Skeletal muscle tissue (tissue), 3 donors: ENCODE measurements at regions not wholly inside any gene's neighbourhood (a gene's known extent, or its start where the extent isn't known, plus 50 kb on each side); places are given as distances from the start of the nearest gene placed in this dataset.
A peak's percentile ranks its signal among the peaks of the same experiment; 100 is the strongest.
"Not testable (repeated sequence)": the region's sequence is repeated elsewhere in the genome, so short reads cannot be mapped to it uniquely, and the experiment has no call there.

Experiments
- H3K27ac ChIP-seq: one replicate; pipeline ENCODE4 v1.7.0; 2013; ENCODE audit warnings: mild to moderate bottlenecking, low read depth, low read length, inconsistent platforms
- H3K27me3 ChIP-seq, 3 donors: one replicate each; pipeline ENCODE4 v1.7.0; 2013; ENCODE audit warnings: low read length in 3 of 3; ENCODE audit not compliant: control insufficient read depth in 3 of 3, insufficient read depth in 3 of 3
- H3K36me3 ChIP-seq, 3 donors: one replicate each; pipeline ENCODE4 v1.7.0; 2013; ENCODE audit warnings: low read length in 3 of 3; ENCODE audit not compliant: control insufficient read depth in 3 of 3, insufficient read depth in 3 of 3
- H3K4me1 ChIP-seq, 3 donors: one replicate each; pipeline ENCODE4 v1.7.0; 2013; ENCODE audit warnings: low read length in 3 of 3, mild to moderate bottlenecking in 3 of 3; ENCODE audit not compliant: control insufficient read depth in 3 of 3, insufficient read depth in 3 of 3
- H3K4me3 ChIP-seq, 3 donors: one replicate each; pipeline ENCODE4 v1.7.0; 2013; ENCODE audit warnings: low read length in 3 of 3
- H3K9ac ChIP-seq, 3 donors: one replicate each; pipeline ENCODE4 v1.7.0; 2013; ENCODE audit warnings: low read length in 3 of 3, mild to moderate bottlenecking in 3 of 3, moderate library complexity in 2 of 3, low read depth in 1 of 3
- H3K9me3 ChIP-seq, 3 donors: one replicate each; pipeline ENCODE4 v1.7.0; 2013; ENCODE audit warnings: low read length in 3 of 3; ENCODE audit not compliant: control insufficient read depth in 3 of 3
- donor health status: Osteomylitis.

DNA sequence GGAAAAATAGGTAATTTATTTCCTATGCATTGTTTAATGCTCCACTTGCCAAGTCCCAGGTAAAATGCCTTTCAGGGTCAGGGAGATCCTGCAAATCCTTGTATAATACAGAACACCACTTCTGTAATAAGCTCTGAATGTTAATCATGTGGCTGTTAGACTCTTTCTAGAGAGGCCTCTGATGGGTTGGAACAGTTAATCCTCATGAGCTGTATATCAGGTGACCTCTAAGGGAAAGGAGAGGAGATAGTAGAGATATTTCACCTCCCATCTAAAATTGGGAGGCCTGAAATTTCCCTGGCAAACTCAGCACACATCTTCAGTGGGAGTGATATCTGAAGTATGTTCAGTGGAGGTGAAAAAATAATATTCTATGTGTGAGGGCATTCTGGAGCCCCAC is 210.6 kb upstream of the WDFY3 start:
- no peaks in the 10 kb centered on the region for H3K9me3 ChIP-seq
- H3K27ac ChIP-seq = no peak overlapping the region
- H3K4me3 ChIP-seq = no peak overlapping the region
- H3K36me3 ChIP-seq = no peaks in the 10 kb centered on the region
- no peaks in the 10 kb centered on the region for H3K27me3 ChIP-seq
- H3K4me1 ChIP-seq = no peaks in the 10 kb centered on the region
- H3K9ac ChIP-seq = no peak overlapping the region

DNA sequence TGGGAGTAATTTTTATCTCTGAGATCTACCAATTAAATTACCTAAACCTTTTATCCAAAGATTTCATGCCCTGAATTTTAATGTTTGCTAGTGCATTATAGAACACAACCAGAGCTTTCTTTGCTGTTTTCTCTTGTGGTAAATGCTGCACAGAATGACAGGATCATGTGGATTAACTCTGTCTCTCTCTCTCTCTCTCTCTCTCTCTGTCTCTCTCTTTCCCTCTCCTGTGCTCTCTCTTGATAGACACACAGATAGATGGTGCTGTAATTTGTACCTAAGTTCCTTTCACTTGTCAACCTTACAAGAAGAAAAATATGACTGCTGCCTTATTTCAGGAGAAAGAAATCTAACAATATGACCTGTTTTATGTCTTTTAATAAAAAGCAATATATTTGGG is 211.2 kb upstream of the WDFY3 start:
- Histone ChIP-seq H3K9me3 (no peaks in the 10 kb centered on the region), H3K36me3 (no peaks in the 10 kb centered on the region), H3K27ac (no peak overlapping the region), H3K4me3 (no peak overlapping the region), H3K4me1 (no peaks in the 10 kb centered on the region), H3K27me3 (no peaks in the 10 kb centered on the region), H3K9ac (no peak overlapping the region)

- Histone ChIP-seq H3K9ac (no peak overlapping the region), H3K4me3 (no peak overlapping the region), H3K36me3 (no peaks in the 10 kb centered on the region), H3K27ac (no peak overlapping the region), H3K27me3 (no peaks in the 10 kb centered on the region), H3K4me1 (no peaks in the 10 kb centered on the region), H3K9me3 (no peaks in the 10 kb centered on the region)
These were observed 214.0 kb upstream of the WDFY3 start for GRCh38 chr4:85180533-85180932.

DNA sequence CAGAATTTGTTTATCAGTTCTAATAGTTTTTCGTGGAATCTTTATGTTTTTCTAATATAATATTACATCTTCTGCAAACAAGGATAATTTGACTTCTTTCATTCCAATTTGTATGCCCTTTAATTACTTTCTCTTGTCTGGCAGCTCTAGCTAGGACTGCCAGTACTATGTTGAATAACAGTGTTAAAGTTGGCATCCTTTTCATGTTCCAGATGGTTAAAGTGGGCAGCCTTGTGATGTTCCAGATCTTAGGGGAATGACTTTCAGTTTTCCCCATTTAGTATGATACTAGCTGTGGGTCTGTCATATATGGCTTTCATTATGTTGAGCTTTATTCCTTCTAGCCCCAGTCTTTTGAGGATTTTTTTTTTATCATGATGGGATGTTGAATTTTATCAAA is 220.6 kb upstream of the WDFY3 start:
- H3K9ac ChIP-seq = no peak overlapping the region
- no peak overlapping the region for H3K4me3 ChIP-seq
- no peaks in the 10 kb centered on the region for H3K9me3 ChIP-seq
- H3K36me3 ChIP-seq = no peaks in the 10 kb centered on the region
- no peaks in the 10 kb centered on the region for H3K27me3 ChIP-seq
- H3K27ac ChIP-seq = no peak overlapping the region
- no peaks in the 10 kb centered on the region for H3K4me1 ChIP-seq

GRCh38 chr4:85196015-85196414 is 229.5 kb upstream of the WDFY3 start:
- not testable (repeated sequence) for H3K9ac ChIP-seq, H3K27ac ChIP-seq, H3K9me3 ChIP-seq

DNA sequence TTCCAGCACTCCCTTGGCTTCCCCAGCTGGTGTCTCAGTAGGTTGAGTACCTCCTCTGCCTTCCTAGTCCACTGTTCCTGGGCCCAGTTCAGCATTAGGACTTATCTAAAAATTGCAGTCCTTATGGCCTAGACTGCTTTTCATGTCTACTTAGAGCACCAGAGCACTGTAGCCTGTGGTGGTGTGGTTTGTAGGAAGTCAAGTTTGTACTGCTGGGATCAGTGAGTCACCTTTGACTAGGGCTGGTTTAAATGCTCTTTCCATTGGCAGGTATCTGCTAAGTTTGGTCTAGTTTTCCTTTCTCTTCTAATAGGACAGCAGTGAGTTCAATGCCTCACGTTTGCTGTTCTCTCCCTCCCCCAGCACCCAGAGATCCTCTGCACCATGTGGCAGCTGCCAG is 233.6 kb upstream of the WDFY3 start:
- Histone ChIP-seq H3K36me3 (no peaks in the 10 kb centered on the region), H3K9ac (no peak overlapping the region), H3K4me1 (no peaks in the 10 kb centered on the region), H3K4me3 (no peak overlapping the region), H3K27ac (no peak overlapping the region), H3K9me3 (peaks cover 0 to 4% (median 0%) of the 10 kb centered on the region in 3 donors), H3K27me3 (no peaks in the 10 kb centered on the region)

More at GRCh38 chr4:85196015-85196414, 229.5 kb upstream of the WDFY3 start:
- peak overlapping the region in 1 of 3 donors; percentile 14 for H3K4me3 ChIP-seq
- not testable (repeated sequence) for H3K36me3 ChIP-seq, H3K27me3 ChIP-seq, H3K4me1 ChIP-seq

DNA sequence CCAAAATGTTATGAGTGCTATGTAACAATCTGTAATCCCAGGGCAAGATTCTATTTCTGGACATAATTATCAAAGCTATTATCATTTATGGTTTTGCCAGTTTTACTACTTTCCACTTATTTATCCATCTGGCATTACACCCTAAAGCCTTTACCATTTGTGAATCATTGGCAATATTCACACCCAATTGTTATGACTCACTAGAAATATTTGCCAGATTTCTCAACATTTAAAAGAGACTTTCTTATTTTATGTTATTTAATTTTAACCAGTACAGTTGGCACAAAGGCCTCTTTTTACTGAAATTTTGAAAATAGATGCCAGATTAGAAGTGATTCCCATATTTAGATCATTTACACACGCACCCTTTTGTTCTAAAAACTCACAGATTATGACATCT is 242.7 kb upstream of the WDFY3 start:
- H3K4me1 ChIP-seq = no peaks in the 10 kb centered on the region
- no peaks in the 10 kb centered on the region for H3K9me3 ChIP-seq

DNA sequence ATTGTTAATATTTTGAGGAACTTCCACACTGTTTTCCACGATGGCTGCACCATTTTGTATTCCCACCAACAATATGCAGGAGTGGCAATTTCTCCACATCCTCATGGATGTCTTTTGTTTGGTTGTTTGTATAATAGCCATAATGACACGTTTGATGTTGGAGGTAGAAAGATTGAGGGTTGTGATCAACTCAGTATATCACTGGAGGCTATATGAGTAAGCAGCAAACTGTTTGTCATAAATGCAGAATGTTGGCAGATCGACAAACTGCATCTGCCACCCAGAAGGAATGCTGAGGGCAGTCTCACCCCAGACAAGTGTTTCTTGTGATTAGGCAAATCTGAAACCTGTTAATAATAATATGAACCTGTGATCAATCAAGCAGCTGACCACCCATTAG is 243.9 kb upstream of the WDFY3 start:
- H3K9ac ChIP-seq = no peak overlapping the region
- H3K4me1 ChIP-seq = no peaks in the 10 kb centered on the region
- H3K9me3 ChIP-seq = no peaks in the 10 kb centered on the region

More for the DNA sequence above, 242.7 kb upstream of the WDFY3 start:
- H3K27me3 ChIP-seq = no peaks in the 10 kb centered on the region
- H3K36me3 ChIP-seq = no peaks in the 10 kb centered on the region
- H3K9ac ChIP-seq = no peak overlapping the region
- no peak overlapping the region for H3K27ac ChIP-seq
- no peak overlapping the region for H3K4me3 ChIP-seq

DNA sequence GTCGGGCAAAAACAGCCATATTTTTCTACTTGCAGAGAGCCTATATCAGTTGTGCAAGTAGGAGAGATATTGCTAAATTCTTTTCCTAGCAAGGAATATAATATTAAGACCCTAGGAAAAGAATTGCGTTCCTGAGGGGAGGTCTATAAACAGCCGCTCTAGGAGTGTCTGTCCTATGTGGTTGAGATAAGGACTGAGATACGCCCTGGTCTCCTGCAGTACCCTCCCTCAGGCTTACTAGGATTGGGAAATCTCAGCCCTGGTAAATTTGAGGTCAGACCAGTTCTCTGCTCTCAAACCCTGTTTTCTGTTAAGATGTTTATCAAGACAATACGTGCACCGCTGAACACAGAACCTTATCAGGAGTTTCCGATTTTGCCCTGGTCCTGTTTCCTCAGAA is 250.1 kb upstream of the WDFY3 start:
- not testable (repeated sequence) for H3K27ac ChIP-seq, H3K27me3 ChIP-seq, H3K4me1 ChIP-seq, H3K4me3 ChIP-seq, H3K36me3 ChIP-seq, H3K9me3 ChIP-seq, H3K9ac ChIP-seq

More for the DNA sequence above, 243.9 kb upstream of the WDFY3 start:
- no peaks in the 10 kb centered on the region for H3K36me3 ChIP-seq
- H3K27me3 ChIP-seq = no peaks in the 10 kb centered on the region
- H3K27ac ChIP-seq = no peak overlapping the region
- H3K4me3 ChIP-seq = no peak overlapping the region

GRCh38 chr4:85218756-85219155 is 252.3 kb upstream of the WDFY3 start:
- peaks cover 0 to 4% (median 0%) of the 10 kb centered on the region in 3 donors for H3K9me3 ChIP-seq
- H3K36me3 ChIP-seq = no peaks in the 10 kb centered on the region
- no peaks in the 10 kb centered on the region for H3K4me1 ChIP-seq
- H3K27me3 ChIP-seq = no peaks in the 10 kb centered on the region
- H3K9ac ChIP-seq = no peak overlapping the region
- H3K4me3 ChIP-seq = no peak overlapping the region
- H3K27ac ChIP-seq = no peak overlapping the region

GRCh38 chr4:85221606-85222005 is 253.3 kb upstream of the ARHGAP24 start:
- Histone ChIP-seq H3K27ac (no peak overlapping the region), H3K4me1 (no peaks in the 10 kb centered on the region), H3K9me3 (peaks cover 0 to 4% (median 0%) of the 10 kb centered on the region in 3 donors), H3K36me3 (no peaks in the 10 kb centered on the region), H3K4me3 (no peak overlapping the region), H3K27me3 (no peaks in the 10 kb centered on the region), H3K9ac (no peak overlapping the region)
